ENCODE measurements at regions not wholly inside any gene's neighbourhood (a gene's known extent, or its start where the extent isn't known, plus 50 kb on each side); places are given as distances from the start of the nearest gene placed in this dataset.

DNA sequence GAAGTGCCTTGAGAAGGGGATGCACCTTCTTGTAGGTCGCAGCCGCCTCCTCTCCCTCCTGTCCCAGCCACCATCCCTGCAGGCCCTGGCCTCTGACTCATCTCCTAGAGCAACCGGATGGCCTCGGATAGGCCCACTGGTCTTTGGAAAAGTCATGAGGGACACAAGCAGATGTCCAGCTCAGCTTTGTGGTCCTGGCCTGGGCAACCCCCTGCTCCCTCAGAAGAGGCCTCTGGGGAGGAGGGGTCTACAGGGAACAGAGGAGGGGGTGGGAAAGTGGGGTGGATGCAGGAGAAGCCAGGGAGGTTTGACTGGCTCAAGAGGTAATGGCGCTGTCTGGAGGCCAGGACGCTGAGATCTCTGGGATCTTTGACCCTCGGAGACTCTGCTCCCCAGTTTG lies 259.2 kb upstream of the TLE3 start:
- H4K20me1 ChIP-seq (ENCODE audit: insufficient read depth): no peaks in the 10 kb centered on the region
- ChIA-PET POLR2A (no interaction called here), RAD21 (ENCODE audit: low non-redundant PET in 1 of 2, low total read pairs in 2 of 2, uncharacterized antibody in 2 of 2, unreplicated experiment in 2 of 2) (no interaction called here), CTCF (no interaction called here)
- no peaks in the 10 kb centered on the region for H3K9me2 ChIP-seq (ENCODE audit: insufficient read depth)
- no peak overlapping the region for H3K4me3 ChIP-seq (replicated peaks in 1 of 2; ENCODE audit: low read depth in 1 of 2, low read length in 2 of 2)
- DNase-seq (ENCODE audit: low read depth, low spot score) (no peak), ATAC-seq (no peak)
- no peaks in the 10 kb centered on the region; the same call in 1 of the 2 replicates for H3K27me3 ChIP-seq (ENCODE audit: insufficient read depth, low read length)
- no TSS peak for BruUV-seq (replicated peaks)
- H2AFZ ChIP-seq (ENCODE audit: low read depth, low read length, poor library complexity, severe bottlenecking): no peak overlapping the region
- H3K4me2 ChIP-seq (ENCODE audit: low read length): no peak overlapping the region
- no peaks in the 10 kb centered on the region for H3K4me1 ChIP-seq (ENCODE audit: control insufficient read depth in 1 of 2, insufficient read depth in 2 of 2, low read length in 2 of 2)
- no peaks in the 10 kb centered on the region for H3K36me3 ChIP-seq (ENCODE audit: control insufficient read depth in 1 of 2, insufficient read depth in 2 of 2, low read length in 2 of 2)
- TF ChIP-seq, protein P1, sequence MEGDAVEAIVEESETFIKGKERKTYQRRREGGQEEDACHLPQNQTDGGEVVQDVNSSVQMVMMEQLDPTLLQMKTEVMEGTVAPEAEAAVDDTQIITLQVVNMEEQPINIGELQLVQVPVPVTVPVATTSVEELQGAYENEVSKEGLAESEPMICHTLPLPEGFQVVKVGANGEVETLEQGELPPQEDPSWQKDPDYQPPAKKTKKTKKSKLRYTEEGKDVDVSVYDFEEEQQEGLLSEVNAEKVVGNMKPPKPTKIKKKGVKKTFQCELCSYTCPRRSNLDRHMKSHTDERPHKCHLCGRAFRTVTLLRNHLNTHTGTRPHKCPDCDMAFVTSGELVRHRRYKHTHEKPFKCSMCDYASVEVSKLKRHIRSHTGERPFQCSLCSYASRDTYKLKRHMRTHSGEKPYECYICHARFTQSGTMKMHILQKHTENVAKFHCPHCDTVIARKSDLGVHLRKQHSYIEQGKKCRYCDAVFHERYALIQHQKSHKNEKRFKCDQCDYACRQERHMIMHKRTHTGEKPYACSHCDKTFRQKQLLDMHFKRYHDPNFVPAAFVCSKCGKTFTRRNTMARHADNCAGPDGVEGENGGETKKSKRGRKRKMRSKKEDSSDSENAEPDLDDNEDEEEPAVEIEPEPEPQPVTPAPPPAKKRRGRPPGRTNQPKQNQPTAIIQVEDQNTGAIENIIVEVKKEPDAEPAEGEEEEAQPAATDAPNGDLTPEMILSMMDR (IDR thresholded peaks at IDR 0.05 in 2 of 3, conservative IDR thresholded peaks at IDR 0.05 in 1 of 3; ENCODE audit: borderline replicate concordance in 1 of 3, insufficient read depth in 1 of 3, low read depth in 2 of 3, low read length in 2 of 3): no peak
- TF ChIP-seq CBX3 (IDR thresholded peaks at IDR 0.05; ENCODE audit: low read depth) (no peak), ZNF274 (IDR thresholded peaks at IDR 0.05; ENCODE audit: low read depth, low read length) (no peak), POLR2AphosphoS5 (IDR thresholded peaks at IDR 0.05; ENCODE audit: low read depth, low read length) (no peak), EGR1 (IDR thresholded peaks at IDR 0.05; ENCODE audit: low read depth) (no peak), CEBPB (IDR thresholded peaks at IDR 0.05; ENCODE audit: low read depth) (no peak), RAD21 (IDR thresholded peaks at IDR 0.05; ENCODE audit: low read depth) (no peak), SIN3A (IDR thresholded peaks at IDR 0.05; ENCODE audit: low read depth) (no peak), EZH2phosphoT487 (IDR thresholded peaks at IDR 0.05; ENCODE audit: borderline replicate concordance) (no peak), SRF (IDR thresholded peaks at IDR 0.05; ENCODE audit: low read depth) (no peak)
- TF ChIP-seq, protein P2, sequence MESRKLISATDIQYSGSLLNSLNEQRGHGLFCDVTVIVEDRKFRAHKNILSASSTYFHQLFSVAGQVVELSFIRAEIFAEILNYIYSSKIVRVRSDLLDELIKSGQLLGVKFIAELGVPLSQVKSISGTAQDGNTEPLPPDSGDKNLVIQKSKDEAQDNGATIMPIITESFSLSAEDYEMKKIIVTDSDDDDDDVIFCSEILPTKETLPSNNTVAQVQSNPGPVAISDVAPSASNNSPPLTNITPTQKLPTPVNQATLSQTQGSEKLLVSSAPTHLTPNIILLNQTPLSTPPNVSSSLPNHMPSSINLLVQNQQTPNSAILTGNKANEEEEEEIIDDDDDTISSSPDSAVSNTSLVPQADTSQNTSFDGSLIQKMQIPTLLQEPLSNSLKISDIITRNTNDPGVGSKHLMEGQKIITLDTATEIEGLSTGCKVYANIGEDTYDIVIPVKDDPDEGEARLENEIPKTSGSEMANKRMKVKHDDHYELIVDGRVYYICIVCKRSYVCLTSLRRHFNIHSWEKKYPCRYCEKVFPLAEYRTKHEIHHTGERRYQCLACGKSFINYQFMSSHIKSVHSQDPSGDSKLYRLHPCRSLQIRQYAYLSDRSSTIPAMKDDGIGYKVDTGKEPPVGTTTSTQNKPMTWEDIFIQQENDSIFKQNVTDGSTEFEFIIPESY (IDR thresholded peaks at IDR 0.05; ENCODE audit: extremely low read depth, insufficient replicate concordance, low read length): no peak
- TF ChIP-seq, protein P3, sequence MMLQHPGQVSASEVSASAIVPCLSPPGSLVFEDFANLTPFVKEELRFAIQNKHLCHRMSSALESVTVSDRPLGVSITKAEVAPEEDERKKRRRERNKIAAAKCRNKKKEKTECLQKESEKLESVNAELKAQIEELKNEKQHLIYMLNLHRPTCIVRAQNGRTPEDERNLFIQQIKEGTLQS (IDR thresholded peaks at IDR 0.05): no peak
- H3K79me2 ChIP-seq (ENCODE audit: insufficient read depth, low read length): no peaks in the 10 kb centered on the region
- H3K9ac ChIP-seq (ENCODE audit: low read length): no peak overlapping the region
- no peak overlapping the region for H3K27ac ChIP-seq (ENCODE audit: low read depth, low read length)
- intact Hi-C loops (cut with micrococcal nuclease): no loop called here
- no peaks in the 10 kb centered on the region for H3K9me3 ChIP-seq (ENCODE audit: control insufficient read depth in 1 of 2, insufficient read depth in 1 of 2, low read depth in 1 of 2, low read length in 2 of 2)
